ENCODE measurements at regions not wholly inside any gene's neighbourhood (a gene's known extent, or its start where the extent isn't known, plus 50 kb on each side); places are given as distances from the start of the nearest gene placed in this dataset.

DNA sequence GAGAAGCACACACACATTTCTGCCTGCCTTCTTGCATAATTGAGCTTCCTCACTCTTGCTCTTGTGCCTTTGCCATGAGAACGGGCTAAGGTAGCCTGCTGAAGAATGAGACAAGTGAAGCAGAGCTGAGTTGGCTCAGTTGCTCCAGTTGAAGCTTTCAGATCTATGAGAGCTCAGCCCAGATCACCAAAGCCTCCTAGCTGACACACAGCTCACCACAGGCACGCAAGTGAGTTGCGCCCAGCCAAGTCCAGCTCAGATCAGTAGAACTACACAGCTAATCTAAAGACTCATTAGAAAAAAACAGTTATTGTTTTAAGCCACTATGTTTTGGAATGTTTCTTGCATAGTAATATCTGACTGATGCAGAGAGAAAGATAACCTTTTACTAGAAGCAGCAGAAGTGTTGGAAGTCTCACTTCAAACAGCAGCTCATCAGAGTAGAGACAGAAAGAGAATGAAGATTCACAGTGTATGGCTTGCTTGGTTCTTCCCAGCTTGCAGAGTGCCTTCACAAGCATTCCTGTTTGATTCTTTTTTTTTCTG is 362.4 kb downstream of the MID1IP1 start:
- TF ChIP-seq EZH2 (IDR thresholded peaks at IDR 0.05; ENCODE audit: insufficient read depth, poor library complexity, severe bottlenecking) (no peak), EZH2phosphoT487 (IDR thresholded peaks at IDR 0.05; ENCODE audit: insufficient read depth, low read depth) (no peak)
